Ovary (tissue), 7 donors: ENCODE measurements at regions not wholly inside any gene's neighbourhood (a gene's known extent, or its start where the extent isn't known, plus 50 kb on each side); places are given as distances from the start of the nearest gene placed in this dataset.

ENCODE experiments used
- DNase-seq, 5 donors: peaks; one replicate each; pipeline ENCODE4 v3.0.0-alpha.2; 2019 to 2020
- H3K27ac ChIP-seq, 2 donors: fragments of 200-600 bp; one replicate each; pipeline versions ENCODE4 v1.5.1 to v1.8.0; 2019 to 2022
- H3K27me3 ChIP-seq: fragments of 200-600 bp; one replicate; pipeline ENCODE4 v1.8.0; 2022
- H3K36me3 ChIP-seq: fragments of 200-600 bp; sonication (generic); one replicate; pipeline ENCODE4 v1.5.1; 2019
- H3K4me1 ChIP-seq: one replicate; pipeline ENCODE4 v1.8.1; 2013; ENCODE audit warnings: mild to moderate bottlenecking, moderate library complexity; ENCODE audit not compliant: insufficient read depth
- H3K4me3 ChIP-seq: fragments of 200-600 bp; sonication (generic); one replicate; pipeline ENCODE4 v1.5.1; 2017
- H3K9me3 ChIP-seq, 2 donors: fragments of 200-600 bp in 1 of 2; sonication (generic) in 1 of 2; one replicate each; pipeline versions ENCODE4 v1.5.1 to v1.8.1; 2013 to 2019; ENCODE audit warnings: mild to moderate bottlenecking in 1 of 2, moderate library complexity in 1 of 2
- CTCF ChIP-seq, 3 donors: fragments of 450-650 bp in 2 of 3; fragments of 200-600 bp in 1 of 3; IDR thresholded peaks; one replicate each; pipeline versions ENCODE4 v1.5.1 to v1.8.0; 2016 to 2022; ENCODE audit warnings: antibody characterized with exemption in 3 of 3, mild to moderate bottlenecking in 1 of 3
- EP300 ChIP-seq: sonication (generic); formaldehyde crosslinking; IDR thresholded peaks from one replicate; pipeline ENCODE4 v1.6.1; 2017; ENCODE audit warnings: antibody characterized with exemption
- POLR2A ChIP-seq: fragments of 450-650 bp; IDR thresholded peaks from one replicate; pipeline ENCODE4 v1.6.1; 2017; ENCODE audit warnings: antibody characterized with exemption, mild to moderate bottlenecking, moderate library complexity
- WGBS, 3 donors: extraction: QIAGEN DNeasy Blood & Tissue Kit in 1 of 3; methylation state at CpG; one replicate each; pipeline versions ENCODE4 v1.1.5 to v1.1.7; 2013 to 2017; 5-methylcytosine and 5-hydroxymethylcytosine counted together
- intact Hi-C, 4 donors: fragments of 100-400 bp; cut with DNase I; formaldehyde crosslinking; loops; one replicate each; pipeline versions ENCODE4 v1.11.0 to v1.15.1; 2022 to 2023
- donor health status: DM: no; HTN: no; CAD: no; lungs with moderate emphysema.
- donor health status: DM: no; HTN: no; CAD: no.
- donor health status: Bipolar disorder and iron deficiency.
- donor health status: DM: no; HTN: no; CAD: no.
- donor health status: DM: yes; HTN: yes; CAD: no.

- Histone ChIP-seq H3K27ac (no peak overlapping the region), H3K27me3 (no peaks in the 10 kb centered on the region), H3K4me3 (no peak overlapping the region), H3K4me1 (peaks cover 14% of the 10 kb centered on the region), H3K9me3 (no peaks in the 10 kb centered on the region), H3K36me3 (no peaks in the 10 kb centered on the region)
- intact Hi-C loops: no loop called here
- peak in 3 of 5 donors; percentile 33 to 50 (median 41) for DNase-seq
- TF ChIP-seq POLR2A: no peak
- no peak for TF ChIP-seq CTCF (IDR thresholded peaks at IDR 0.05)
- TF ChIP-seq EP300: no peak
- 80 to 82% (median 81%) methylated on average over 16 of the region's 16 CpGs for WGBS, 3 donors
These were observed 207.2 kb upstream of the SVIL start for GRCh38 chr10:29841724-29842649.

GRCh38 chr10:29840516-29841276 lies 205.9 kb upstream of the SVIL start:
- H3K4me1 ChIP-seq: peaks cover 14% of the 10 kb centered on the region
- no peak overlapping the region for H3K4me3 ChIP-seq
- DNase-seq: no peak
- H3K27ac ChIP-seq: no peak overlapping the region
- TF ChIP-seq EP300: no peak
- no peak for TF ChIP-seq CTCF (IDR thresholded peaks at IDR 0.05)
- no peak for TF ChIP-seq POLR2A
- 68 to 78% (median 70%) methylated on average over 11 of the region's 11 CpGs for WGBS, 3 donors
- no peaks in the 10 kb centered on the region for H3K36me3 ChIP-seq
- H3K27me3 ChIP-seq: no peaks in the 10 kb centered on the region
- no peaks in the 10 kb centered on the region for H3K9me3 ChIP-seq
- intact Hi-C loops: no loop called here

- intact Hi-C loops: no loop called here
- Histone ChIP-seq H3K36me3 (no peaks in the 10 kb centered on the region), H3K4me1 (peaks cover 14% of the 10 kb centered on the region), H3K9me3 (no peaks in the 10 kb centered on the region), H3K27ac (peak overlapping the region in 1 of 2 donors; percentile 17), H3K27me3 (no peaks in the 10 kb centered on the region), H3K4me3 (no peak overlapping the region)
- 92 to 93% (median 93%) methylated on average over 9 of the region's 9 CpGs for WGBS, 3 donors
- no peak for DNase-seq
- TF ChIP-seq POLR2A (no peak), EP300 (no peak), CTCF (IDR thresholded peaks at IDR 0.05) (no peak)
These were observed 205.2 kb upstream of the SVIL start for GRCh38 chr10:29839826-29840515.

GRCh38 chr10:29838539-29838938 lies 203.8 kb upstream of the SVIL start:
- 14 to 23% (median 17%) methylated on average over 5 of the region's 5 CpGs for WGBS, 3 donors
- peaks cover 14% of the 10 kb centered on the region for H3K4me1 ChIP-seq
- DNase-seq: peak in 4 of 5 donors; percentile 30 to 82 (median 72)
- no peaks in the 10 kb centered on the region for H3K36me3 ChIP-seq
- no peaks in the 10 kb centered on the region for H3K9me3 ChIP-seq
- H3K4me3 ChIP-seq: no peak overlapping the region
- no peak for TF ChIP-seq POLR2A
- TF ChIP-seq EP300: no peak
- TF ChIP-seq CTCF (IDR thresholded peaks at IDR 0.05): no peak
- H3K27me3 ChIP-seq: no peaks in the 10 kb centered on the region
- intact Hi-C loops: no loop called here
- peak overlapping the region; percentile 24 to 36 for H3K27ac ChIP-seq
